Spleen (tissue), 11 donors: ENCODE measurements at regions not wholly inside any gene's neighbourhood (a gene's known extent, or its start where the extent isn't known, plus 50 kb on each side); places are given as distances from the start of the nearest gene placed in this dataset.

ENCODE experiments used
- DNase-seq: peaks from one replicate; pipeline ENCODE4 v3.0.0-alpha.2; 2020
- H3K27ac ChIP-seq, 8 donors: fragments of 200-600 bp; sonication (generic) in 7 of 8; 1 replicate in 4 of 8; 2 replicates in 4 of 8; pipeline versions ENCODE4 v1.5.0 to v1.8.0; 2016 to 2021; ENCODE audit warnings: inconsistent platforms in 4 of 8, mild to moderate bottlenecking in 4 of 8, moderate library complexity in 1 of 8
- H3K27me3 ChIP-seq, 7 donors: fragments of 200-600 bp; sonication (generic) in 6 of 7; replicated peaks in 1 of 7; 1 replicate in 4 of 7; 2 replicates in 3 of 7; pipeline versions ENCODE4 v1.5.0 to v1.8.0; 2016 to 2021; ENCODE audit warnings: inconsistent platforms in 3 of 7, mild to moderate bottlenecking in 1 of 7
- H3K36me3 ChIP-seq, 6 donors: fragments of 200-600 bp; sonication (generic) in 5 of 6; 1 replicate in 4 of 6; 2 replicates in 2 of 6; pipeline versions ENCODE4 v1.5.0 to v1.8.0; 2016 to 2021; ENCODE audit warnings: inconsistent platforms in 2 of 6
- H3K4me1 ChIP-seq, 6 donors: fragments of 200-600 bp; sonication (generic) in 5 of 6; 1 replicate in 3 of 6; 2 replicates in 3 of 6; pipeline versions ENCODE4 v1.5.0 to v1.8.0; 2016 to 2021; ENCODE audit warnings: inconsistent platforms in 3 of 6
- H3K4me3 ChIP-seq, 8 donors: fragments of 200-600 bp; sonication (generic) in 7 of 8; 1 replicate in 4 of 8; 2 replicates in 4 of 8; pipeline versions ENCODE4 v1.5.0 to v1.8.0; 2016 to 2021; ENCODE audit warnings: inconsistent platforms in 4 of 8, mild to moderate bottlenecking in 4 of 8, moderate library complexity in 2 of 8
- H3K9me3 ChIP-seq, 8 donors: fragments of 200-600 bp; sonication (generic) in 7 of 8; 1 replicate in 4 of 8; 2 replicates in 4 of 8; pipeline versions ENCODE4 v1.5.0 to v1.8.0; 2016 to 2021; ENCODE audit warnings: inconsistent platforms in 4 of 8
- POLR2A ChIP-seq, 3 donors: fragments of 450-650 bp; IDR thresholded peaks; one replicate each; pipeline ENCODE4 v1.5.1; 2017; ENCODE audit warnings: antibody characterized with exemption in 3 of 3, mild to moderate bottlenecking in 1 of 3
- POLR2AphosphoS5 ChIP-seq, 3 donors: sonication (generic); formaldehyde crosslinking; IDR thresholded peaks; one replicate each; pipeline ENCODE4 v1.5.1; 2017; ENCODE audit warnings: antibody characterized with exemption in 3 of 3
- WGBS, 5 donors: extraction: QIAGEN DNeasy Blood & Tissue Kit in 3 of 5; methylation state at CpG; one replicate each; pipeline versions ENCODE4 v1.1.5 to v1.1.7; 2013 to 2018; 5-methylcytosine and 5-hydroxymethylcytosine counted together
- intact Hi-C: fragments of 100-400 bp; cut with DNase I; formaldehyde crosslinking; loops from one replicate; pipeline ENCODE4 v1.15.0; 2023; ENCODE audit warnings: low total_unique reads
- TF ChIP-seq, protein P1 (sequence below), 11 experiments: fragments of 200-600 bp in 7 of 11; fragments of 450-650 bp in 4 of 11; sonication (generic) in 4 of 11; IDR thresholded peaks in 8 of 11; conservative IDR thresholded peaks in 3 of 11; 1 replicate in 7 of 11; 2 replicates in 4 of 11; pipeline versions ENCODE4 v1.4.0 to v1.8.0; 2016 to 2021; ENCODE audit warnings: antibody characterized with exemption in 11 of 11, inconsistent platforms in 4 of 11, mild to moderate bottlenecking in 1 of 11
- donor health status: healthy with polysubstance abuse.
- donor health status: DM: no; HTN: no; CAD: no; lungs with moderate emphysema.
- donor health status: DM: no; HTN: no; CAD: no.
- donor health status: Bipolar disorder and iron deficiency.
- donor health status: healthy.
- donor health status: DM: no; HTN: no; CAD: no.
- donor health status: DM: yes; HTN: yes; CAD: no.

GRCh38 chr12:47591361-47591791 is 114.5 kb downstream of the RPAP3 start:
- peak overlapping the region in 4 of 8 donors; percentile 21 to 52 (median 36) for H3K27ac ChIP-seq
- no peak for DNase-seq
- no peaks in the 10 kb centered on the region for H3K27me3 ChIP-seq
- H3K4me1 ChIP-seq = peaks cover 0 to 21% (median 12%) of the 10 kb centered on the region in 6 donors
- TF ChIP-seq POLR2AphosphoS5 (IDR thresholded peaks at IDR 0.05) (no peak), POLR2A (IDR thresholded peaks at IDR 0.05) (no peak)
- TF ChIP-seq, protein P1, sequence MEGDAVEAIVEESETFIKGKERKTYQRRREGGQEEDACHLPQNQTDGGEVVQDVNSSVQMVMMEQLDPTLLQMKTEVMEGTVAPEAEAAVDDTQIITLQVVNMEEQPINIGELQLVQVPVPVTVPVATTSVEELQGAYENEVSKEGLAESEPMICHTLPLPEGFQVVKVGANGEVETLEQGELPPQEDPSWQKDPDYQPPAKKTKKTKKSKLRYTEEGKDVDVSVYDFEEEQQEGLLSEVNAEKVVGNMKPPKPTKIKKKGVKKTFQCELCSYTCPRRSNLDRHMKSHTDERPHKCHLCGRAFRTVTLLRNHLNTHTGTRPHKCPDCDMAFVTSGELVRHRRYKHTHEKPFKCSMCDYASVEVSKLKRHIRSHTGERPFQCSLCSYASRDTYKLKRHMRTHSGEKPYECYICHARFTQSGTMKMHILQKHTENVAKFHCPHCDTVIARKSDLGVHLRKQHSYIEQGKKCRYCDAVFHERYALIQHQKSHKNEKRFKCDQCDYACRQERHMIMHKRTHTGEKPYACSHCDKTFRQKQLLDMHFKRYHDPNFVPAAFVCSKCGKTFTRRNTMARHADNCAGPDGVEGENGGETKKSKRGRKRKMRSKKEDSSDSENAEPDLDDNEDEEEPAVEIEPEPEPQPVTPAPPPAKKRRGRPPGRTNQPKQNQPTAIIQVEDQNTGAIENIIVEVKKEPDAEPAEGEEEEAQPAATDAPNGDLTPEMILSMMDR (IDR thresholded peaks at IDR 0.05 in 8 of 11, conservative IDR thresholded peaks at IDR 0.05 in 3 of 11) = no peak
- H3K9me3 ChIP-seq = no peaks in the 10 kb centered on the region
- intact Hi-C loops = no loop called here
- no peaks in the 10 kb centered on the region for H3K36me3 ChIP-seq
- WGBS, 5 donors = 49 to 64% (median 59%) methylated on average over 4 of the region's 4 CpGs
- H3K4me3 ChIP-seq = no peak overlapping the region

GRCh38 chr12:47590771-47591360 is 115.0 kb downstream of the RPAP3 start:
- Histone ChIP-seq H3K36me3 (no peaks in the 10 kb centered on the region), H3K27ac (peak overlapping the region in 2 of 8 donors; percentile 21 to 52), H3K27me3 (no peaks in the 10 kb centered on the region), H3K9me3 (no peaks in the 10 kb centered on the region), H3K4me1 (peaks cover 0 to 21% (median 12%) of the 10 kb centered on the region in 6 donors), H3K4me3 (no peak overlapping the region)
- intact Hi-C loops = no loop called here
- DNase-seq = no peak
- WGBS, 5 donors = 40 to 66% (median 62%) methylated on average over 3 of the region's 3 CpGs
- TF ChIP-seq, protein P1 (IDR thresholded peaks at IDR 0.05 in 8 of 11, conservative IDR thresholded peaks at IDR 0.05 in 3 of 11) = no peak
- TF ChIP-seq POLR2A (IDR thresholded peaks at IDR 0.05) (no peak), POLR2AphosphoS5 (IDR thresholded peaks at IDR 0.05) (no peak)

- no peak for DNase-seq
- intact Hi-C loops = no loop called here
- TF ChIP-seq, protein P1 (IDR thresholded peaks at IDR 0.05 in 8 of 11, conservative IDR thresholded peaks at IDR 0.05 in 3 of 11) = no peak
- TF ChIP-seq POLR2A (IDR thresholded peaks at IDR 0.05) (no peak), POLR2AphosphoS5 (IDR thresholded peaks at IDR 0.05) (no peak)
- H3K27ac ChIP-seq = no peak overlapping the region
- WGBS, 5 donors = 88 to 96% (median 95%) methylated on average over 4 of the region's 4 CpGs
- H3K27me3 ChIP-seq = no peaks in the 10 kb centered on the region
- H3K9me3 ChIP-seq = no peaks in the 10 kb centered on the region
- no peaks in the 10 kb centered on the region for H3K36me3 ChIP-seq
- no peak overlapping the region for H3K4me3 ChIP-seq
- H3K4me1 ChIP-seq = peaks cover 0 to 20% (median 10%) of the 10 kb centered on the region in 6 donors
Measured at GRCh38 chr12:47586952-47587669, 118.7 kb downstream of the RPAP3 start.

GRCh38 chr12:47585507-47585906 is 120.3 kb downstream of the RPAP3 start:
- H3K4me1 ChIP-seq = peaks cover 0 to 7% (median 2%) of the 10 kb centered on the region in 6 donors
- H3K36me3 ChIP-seq = no peaks in the 10 kb centered on the region
- no peak overlapping the region for H3K27ac ChIP-seq
- no peaks in the 10 kb centered on the region for H3K27me3 ChIP-seq
- TF ChIP-seq POLR2AphosphoS5 (IDR thresholded peaks at IDR 0.05) (no peak), POLR2A (IDR thresholded peaks at IDR 0.05) (no peak)
- TF ChIP-seq, protein P1 (IDR thresholded peaks at IDR 0.05 in 8 of 11, conservative IDR thresholded peaks at IDR 0.05 in 3 of 11) = no peak
- H3K4me3 ChIP-seq = no peak overlapping the region
- 67 to 90% (median 73%) methylated on average over 2 of the region's 2 CpGs for WGBS, 5 donors
- DNase-seq = no peak
- intact Hi-C loops = no loop called here
- H3K9me3 ChIP-seq = no peaks in the 10 kb centered on the region
